Heart left ventricle (tissue), 13 donors: ENCODE measurements at regions not wholly inside any gene's neighbourhood (a gene's known extent, or its start where the extent isn't known, plus 50 kb on each side); places are given as distances from the start of the nearest gene placed in this dataset.

Experiments
- CTCF ChIP-seq, 12 donors: fragments of 200-600 bp; sonication (generic) in 4 of 12; IDR thresholded peaks; one replicate each; pipeline versions ENCODE4 v1.5.0 to v1.8.0; 2018 to 2022; ENCODE audit warnings: antibody characterized with exemption in 12 of 12, mild to moderate bottlenecking in 5 of 12
- POLR2A ChIP-seq, 2 donors: fragments of 450-650 bp; IDR thresholded peaks; one replicate each; pipeline ENCODE4 v1.6.1; 2017; ENCODE audit warnings: antibody characterized with exemption in 2 of 2, mild to moderate bottlenecking in 2 of 2, moderate library complexity in 2 of 2
- donor health status: ischemic (EF 13 %, LVEDD 7.1; RV severe dilation, severe dysfunction).
- donor health status: DM: no; HTN: yes; CAD: no.
- donor health status: DM: no; HTN: no; CAD: no.
- donor health status: ischemic (EF 25% LVEDD 6.9; RV normal size, moderate dysfunction).
- donor health status: ischemic (EF 25% LVEDD 5.7; RV mildly dilated, moderate dysfunction).
- donor health status: ischemic (EF 35%, LVEDD 5.7; RV mildly dilated, moderate dysfunction).
- donor health status: nonischemic (EF 11% LVEDD 7.7; RV severe dilation, severe dysfunction).
- donor health status: DM: yes; HTN: yes; CAD: no.
- donor health status: PGD.
- donor health status: ischemic (EF 29% LVEDD 5.4; RV normal size, mild dysfunction).
- donor health status: nonischemic (EF 23%, LVEDD 6.1; RV moderate dilation, normal function).

- TF ChIP-seq CTCF (IDR thresholded peaks at IDR 0.05) (no peak), POLR2A (IDR thresholded peaks at IDR 0.05) (no peak)
Measured at GRCh38 chr11:130633466-130633865, 185.0 kb downstream of the ADAMTS15 start.
